GM15510 (cell line): ENCODE measurements at regions not wholly inside any gene's neighbourhood (a gene's known extent, or its start where the extent isn't known, plus 50 kb on each side); places are given as distances from the start of the nearest gene placed in this dataset.

ENCODE experiments used
- POLR2A ChIP-seq: IDR thresholded peaks from 3 replicates; pipeline ENCODE4 v1.6.1; 2011; ENCODE audit warnings: borderline replicate concordance; ENCODE audit not compliant: insufficient read length; ENCODE audit errors: extremely low read depth

DNA sequence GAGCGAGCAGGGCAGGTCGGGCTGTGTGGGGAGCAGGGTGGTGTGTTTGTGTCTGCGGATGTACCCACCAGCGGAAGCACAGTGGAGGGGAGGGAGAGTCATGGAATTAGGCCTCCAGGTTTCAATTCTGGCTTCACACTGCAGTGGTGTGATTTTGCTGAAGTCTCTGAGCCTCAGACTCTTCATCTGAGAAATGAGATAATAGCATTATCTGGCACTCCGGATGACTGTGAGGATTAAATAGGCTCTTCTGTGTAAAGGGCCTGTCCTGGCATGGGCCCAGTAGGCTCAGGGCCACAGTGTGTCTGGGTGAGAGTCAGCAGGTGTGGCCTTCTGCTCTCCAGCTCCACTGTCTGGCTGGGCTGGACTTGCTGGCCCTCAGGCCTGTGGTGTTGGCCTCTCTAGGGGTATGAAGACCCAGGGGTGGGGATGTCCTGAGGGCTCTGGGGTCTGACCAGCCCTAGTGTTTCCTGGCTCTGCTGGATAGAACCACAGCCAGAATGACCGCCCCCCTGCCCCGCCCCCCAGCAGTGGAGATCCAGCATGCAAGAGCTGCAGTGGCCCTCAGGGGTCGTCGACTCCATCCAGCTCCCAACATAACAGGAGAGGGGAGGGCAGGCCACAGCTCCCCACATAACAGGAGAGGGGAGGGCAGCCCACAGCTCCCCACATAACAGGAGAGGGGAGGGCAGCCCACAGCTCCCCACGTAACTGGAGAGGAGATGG is 178.6 kb downstream of the RPS24 start:
- no peak for TF ChIP-seq POLR2A

DNA sequence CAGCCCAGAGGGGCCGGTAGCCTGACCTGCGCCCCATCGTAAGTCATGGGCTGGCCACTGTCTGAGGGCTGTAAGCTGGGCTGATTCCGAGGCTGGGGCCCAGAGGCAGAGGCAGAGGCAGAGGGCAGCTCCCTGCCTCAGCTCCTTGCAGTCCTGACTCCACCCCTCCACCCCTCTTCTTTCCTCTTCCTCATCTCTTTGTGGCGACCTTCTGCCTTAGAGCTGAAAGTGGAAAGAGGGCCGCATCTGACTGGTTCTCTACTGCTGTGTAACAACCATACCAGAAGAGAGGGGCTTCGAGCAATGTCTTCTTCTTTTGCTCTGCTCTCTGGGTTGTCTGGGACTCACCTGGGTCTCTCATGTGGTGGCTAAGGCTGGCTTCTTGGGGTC is 179.1 kb downstream of the RPS24 start:
- TF ChIP-seq POLR2A = no peak

DNA sequence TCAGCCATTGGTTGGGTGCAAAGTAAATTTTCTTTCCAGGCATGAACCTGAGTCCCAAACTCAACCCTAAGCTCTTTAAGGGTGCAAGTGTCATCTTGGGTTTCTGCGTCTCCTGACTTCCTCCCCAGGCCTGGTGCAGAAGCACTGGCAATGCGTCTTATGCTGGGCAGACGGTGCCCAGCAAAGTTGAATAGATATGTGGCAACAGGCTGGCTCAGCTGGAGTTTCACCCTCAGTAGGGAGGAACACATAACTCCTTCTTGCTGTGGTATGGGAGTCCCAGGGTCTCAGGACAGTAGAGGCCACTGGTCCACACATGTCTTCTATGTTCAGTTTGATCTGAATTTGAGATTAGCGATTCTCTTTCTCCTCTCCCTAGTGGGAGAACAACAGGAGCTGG is 181.3 kb downstream of the RPS24 start:
- TF ChIP-seq POLR2A = no peak

DNA sequence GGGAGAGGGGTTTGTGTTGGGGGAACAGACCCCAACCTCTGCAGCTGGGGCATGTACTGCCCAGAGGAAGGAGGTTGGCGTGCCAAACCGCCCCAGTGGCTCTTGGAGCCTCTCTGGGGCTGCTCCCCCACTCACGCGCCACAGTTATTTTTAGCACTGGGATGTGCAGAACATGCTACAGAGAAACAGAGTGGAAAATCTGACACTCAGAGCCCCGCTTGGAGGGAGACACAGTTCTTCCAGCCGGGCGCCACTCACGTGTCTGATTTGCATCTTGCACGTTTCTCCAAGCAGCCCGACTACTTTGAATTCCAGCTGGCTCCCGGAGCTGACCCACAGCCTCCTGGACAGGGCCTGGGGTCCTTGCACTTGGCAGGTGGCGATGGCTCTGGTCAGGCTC is 182.0 kb downstream of the RPS24 start:
- no peak for TF ChIP-seq POLR2A

DNA sequence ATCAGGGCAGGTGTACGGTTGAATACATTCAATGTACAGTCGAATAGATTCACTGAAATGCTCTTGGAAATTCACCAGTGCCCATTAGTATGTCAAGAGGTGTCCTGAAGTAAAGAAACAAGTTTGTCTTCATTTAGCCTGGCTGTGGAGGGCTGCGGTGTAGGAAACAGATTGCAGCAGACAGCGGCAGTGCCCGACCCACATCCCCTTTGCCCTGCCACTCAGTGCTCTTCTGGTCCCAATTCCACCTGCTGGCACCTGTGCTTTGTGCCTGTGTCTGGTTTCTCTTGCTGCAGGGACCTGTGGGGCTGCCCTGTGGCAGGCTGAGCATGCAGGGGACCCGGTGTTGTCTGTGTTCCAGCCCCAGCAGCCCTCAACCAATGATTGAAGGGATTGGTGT is 183.7 kb downstream of the RPS24 start:
- TF ChIP-seq POLR2A = no peak

GRCh38 chr10:78218798-78219490 is 185.3 kb downstream of the RPS24 start:
- no peak for TF ChIP-seq POLR2A

GRCh38 chr10:78220781-78221180 is 187.1 kb downstream of the RPS24 start:
- TF ChIP-seq POLR2A = no peak

DNA sequence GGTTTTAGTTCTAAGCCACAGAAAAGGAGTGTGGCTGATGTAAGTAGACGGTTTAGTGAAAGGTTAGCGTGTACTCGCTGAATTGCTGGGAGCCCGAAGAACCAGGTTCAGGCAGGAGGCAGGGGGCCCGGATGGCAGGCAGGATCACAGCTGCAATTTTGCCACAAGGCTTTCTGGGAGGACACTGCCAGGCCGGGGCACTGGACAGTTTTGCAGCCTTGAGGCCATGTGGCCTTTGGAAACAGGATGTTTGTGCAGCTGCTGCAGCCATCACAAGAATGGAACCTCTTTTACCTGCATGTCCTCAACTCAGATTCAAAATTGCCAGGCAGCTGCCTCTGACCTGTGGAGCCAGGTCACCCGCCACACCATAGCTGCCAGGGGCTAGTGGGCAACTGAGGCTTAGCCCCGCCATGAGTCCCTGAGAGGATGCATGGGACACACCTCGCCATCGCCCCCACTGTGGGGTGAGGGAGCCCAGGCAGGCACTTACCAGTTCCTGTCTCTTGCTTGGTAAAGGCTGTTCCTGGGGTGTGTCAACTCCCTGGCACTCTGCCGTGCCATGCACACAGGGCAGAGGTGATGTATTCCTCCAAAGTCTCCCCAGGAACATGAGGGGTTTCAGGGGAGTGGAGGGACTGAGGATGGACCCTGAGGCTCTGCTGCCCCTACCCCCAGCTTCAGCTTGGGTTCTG is 188.6 kb downstream of the RPS24 start:
- TF ChIP-seq POLR2A = no peak

GRCh38 chr10:78223088-78223487 is 189.4 kb downstream of the RPS24 start:
- no peak for TF ChIP-seq POLR2A

DNA sequence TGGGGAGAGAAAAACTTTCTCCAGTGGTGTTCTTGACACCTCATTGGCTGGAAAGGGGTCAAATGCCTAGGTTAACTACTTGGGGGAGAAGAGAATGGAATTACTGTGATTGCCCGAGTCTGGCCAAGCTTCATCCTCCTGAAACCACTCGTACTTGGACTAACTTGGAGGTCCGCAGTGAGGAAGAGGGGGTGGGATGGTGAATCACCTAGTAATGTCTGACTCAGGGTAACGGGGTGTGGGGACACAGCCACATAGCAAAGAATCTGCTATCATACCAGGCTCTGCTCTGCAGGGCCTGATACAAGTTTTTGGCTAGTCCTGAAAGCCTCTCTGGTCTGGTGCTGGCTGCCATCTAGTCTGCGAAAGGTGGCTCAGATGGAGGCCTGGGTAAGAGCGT is 190.9 kb downstream of the RPS24 start:
- TF ChIP-seq POLR2A = no peak

DNA sequence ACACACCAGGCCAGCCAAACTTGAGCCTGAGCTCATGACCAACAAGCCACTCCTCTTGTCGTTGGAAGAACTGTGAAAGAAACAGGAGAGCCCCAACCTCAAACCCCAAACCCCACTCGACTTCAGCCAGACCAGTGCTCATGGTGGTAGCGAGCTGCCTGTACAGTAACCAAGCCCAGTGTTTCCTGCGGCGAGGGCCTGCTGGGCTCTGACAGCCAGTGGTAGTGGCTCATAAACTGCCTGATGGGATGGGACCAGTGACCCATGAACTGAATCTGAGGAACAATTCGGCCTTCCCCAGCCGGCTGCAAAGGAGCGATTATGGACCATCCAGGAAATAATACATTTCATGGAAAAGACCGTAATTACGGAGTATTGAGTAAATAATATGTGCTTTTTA is 191.9 kb downstream of the RPS24 start:
- TF ChIP-seq POLR2A = no peak

GRCh38 chr10:78229489-78229888 is 195.8 kb downstream of the RPS24 start:
- TF ChIP-seq POLR2A = no peak

DNA sequence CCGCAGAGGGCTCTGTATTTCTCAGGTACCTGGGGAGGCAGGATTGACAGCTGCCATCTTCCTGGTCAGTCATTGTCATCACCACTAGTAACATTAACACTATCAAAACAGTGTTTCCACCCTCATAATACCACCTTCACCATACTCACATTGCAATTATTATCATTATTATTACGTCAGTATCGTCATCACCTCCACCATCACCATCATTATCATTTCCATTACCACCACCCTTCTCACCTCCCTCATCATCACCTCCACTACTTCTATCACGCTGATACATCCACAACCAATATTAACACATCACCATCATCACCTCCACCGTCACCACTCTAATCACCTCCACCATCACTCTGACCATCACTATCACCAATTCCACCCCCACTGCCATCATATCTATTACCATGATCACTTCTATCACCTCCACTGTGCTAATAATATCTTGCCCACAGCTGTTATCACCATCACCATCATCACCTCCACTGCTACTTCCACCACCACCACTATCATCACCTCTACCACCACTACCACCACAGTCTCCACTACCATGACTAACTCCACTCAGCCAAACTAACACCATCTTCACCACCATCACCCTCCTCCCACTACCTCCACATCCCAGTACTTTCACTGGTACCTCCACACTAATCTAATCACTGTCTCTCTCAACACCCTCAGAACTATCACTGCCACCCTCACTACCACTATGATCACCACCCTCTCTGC is 196.4 kb downstream of the RPS24 start:
- no peak for TF ChIP-seq POLR2A

DNA sequence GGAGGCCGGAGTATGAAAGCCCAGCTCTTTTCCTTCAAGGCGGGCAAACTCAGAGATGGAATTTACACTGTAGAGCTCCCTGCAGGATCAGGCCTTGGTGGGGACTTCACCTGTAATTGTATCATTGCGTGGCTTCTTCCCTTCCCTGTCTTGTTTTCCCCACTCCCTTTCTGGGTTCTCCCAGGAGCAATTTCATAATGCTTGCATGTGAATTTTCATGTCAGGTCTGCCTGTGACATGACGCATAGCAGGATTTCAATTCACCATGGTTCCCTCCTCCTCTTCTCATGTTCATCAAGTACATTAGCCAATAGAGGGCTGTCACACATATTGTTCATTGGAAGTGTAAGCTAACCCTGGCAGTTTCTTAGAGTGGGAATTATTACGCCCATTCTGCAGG is 197.7 kb downstream of the RPS24 start:
- TF ChIP-seq POLR2A = no peak

DNA sequence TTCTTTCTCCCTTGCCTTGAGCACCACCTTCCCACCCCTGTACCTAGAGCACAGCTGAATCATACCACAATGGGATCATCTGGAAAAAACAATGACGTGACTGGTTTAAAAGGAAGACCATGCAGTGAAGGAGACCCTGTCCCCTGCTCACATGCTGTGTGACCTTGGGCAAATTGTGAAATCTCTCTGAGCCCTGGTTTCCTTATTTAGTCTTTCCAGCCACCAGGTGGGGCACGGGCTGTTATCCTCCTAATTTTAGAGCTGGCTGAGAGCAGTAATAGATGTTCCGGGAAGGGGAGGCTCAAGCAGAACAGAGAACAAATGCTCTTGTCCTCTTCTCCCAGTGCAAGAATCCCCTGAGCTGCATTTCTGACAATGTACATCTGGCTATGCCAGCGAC is 198.3 kb downstream of the RPS24 start:
- no peak for TF ChIP-seq POLR2A
